Suprapubic skin (tissue), 3 donors: ENCODE measurements at regions not wholly inside any gene's neighbourhood (a gene's known extent, or its start where the extent isn't known, plus 50 kb on each side); places are given as distances from the start of the nearest gene placed in this dataset.

ENCODE experiments used
- CTCF ChIP-seq, 2 donors: fragments of 200-600 bp in 1 of 2; fragments of 450-650 bp in 1 of 2; sonication (generic) in 1 of 2; IDR thresholded peaks; one replicate each; pipeline ENCODE4 v1.5.1; 2016 to 2019; ENCODE audit warnings: antibody characterized with exemption in 2 of 2, mild to moderate bottlenecking in 1 of 2, moderate library complexity in 1 of 2
- POLR2AphosphoS5 ChIP-seq, 3 donors: sonication (generic); formaldehyde crosslinking; IDR thresholded peaks; one replicate each; pipeline ENCODE4 v1.6.1; 2017; ENCODE audit warnings: antibody characterized with exemption in 3 of 3

- TF ChIP-seq CTCF (IDR thresholded peaks at IDR 0.05) (no peak), POLR2AphosphoS5 (IDR thresholded peaks at IDR 0.05) (no peak)
Measured at GRCh38 chr19:28184997-28185396, 1028.0 kb downstream of the UQCRFS1 start.
